Hematopoietic multipotent progenitor cell treated with erythropoietin and hydrocortisone succinate and interleukin-3 and kit ligand, for 6 days (in vitro differentiated cells): ENCODE measurements at regions not wholly inside any gene's neighbourhood (a gene's known extent, or its start where the extent isn't known, plus 50 kb on each side); places are given as distances from the start of the nearest gene placed in this dataset.
"Not testable (repeated sequence)": the region's sequence is repeated elsewhere in the genome, so short reads cannot be mapped to it uniquely, and the experiment has no call there.

Experiments
- DNase-seq: peaks from one replicate; pipeline ENCODE4 v3.0.0-alpha.2; 2015

DNA sequence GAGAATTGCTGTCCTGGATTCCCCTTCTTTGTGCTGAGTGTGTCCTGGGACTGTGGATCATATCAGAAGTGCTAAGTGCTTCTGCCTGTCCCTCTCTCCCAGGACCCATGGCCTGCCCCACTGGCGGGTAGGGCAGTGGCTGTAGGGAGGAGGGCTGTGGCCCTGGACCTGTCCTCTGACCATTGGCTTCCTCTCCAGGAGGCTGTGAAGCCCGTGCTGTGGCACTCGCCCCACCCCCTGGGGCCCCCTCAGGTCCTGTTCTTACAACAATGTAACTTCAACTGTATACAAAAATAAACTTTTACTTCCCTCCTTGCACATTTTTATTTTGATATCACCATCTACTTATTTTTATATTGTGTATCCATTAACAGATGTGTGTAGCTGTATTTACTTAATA, 743.8 kb upstream of the CDH8 start:
- DNase-seq, result not testable (repeated sequence)

DNA sequence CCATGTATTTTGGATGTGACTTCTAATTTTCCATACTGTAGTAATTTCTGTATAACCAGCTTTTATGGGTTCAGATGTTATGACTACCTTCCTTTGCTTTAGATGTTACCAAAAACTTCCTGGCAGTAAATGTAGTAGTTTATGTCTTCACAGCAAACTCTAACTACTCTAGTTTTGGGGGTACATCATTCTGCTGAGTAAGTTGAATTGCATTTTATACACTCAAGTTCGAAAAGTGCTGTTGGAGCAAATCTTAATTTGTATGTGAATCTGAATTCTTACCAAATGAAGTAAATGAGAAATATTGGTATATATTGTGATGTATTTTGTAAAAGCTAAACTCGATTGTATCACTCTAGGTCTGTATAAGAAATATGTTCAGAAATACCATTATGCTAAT, 728.3 kb upstream of the CDH8 start:
- no peak for DNase-seq

DNA sequence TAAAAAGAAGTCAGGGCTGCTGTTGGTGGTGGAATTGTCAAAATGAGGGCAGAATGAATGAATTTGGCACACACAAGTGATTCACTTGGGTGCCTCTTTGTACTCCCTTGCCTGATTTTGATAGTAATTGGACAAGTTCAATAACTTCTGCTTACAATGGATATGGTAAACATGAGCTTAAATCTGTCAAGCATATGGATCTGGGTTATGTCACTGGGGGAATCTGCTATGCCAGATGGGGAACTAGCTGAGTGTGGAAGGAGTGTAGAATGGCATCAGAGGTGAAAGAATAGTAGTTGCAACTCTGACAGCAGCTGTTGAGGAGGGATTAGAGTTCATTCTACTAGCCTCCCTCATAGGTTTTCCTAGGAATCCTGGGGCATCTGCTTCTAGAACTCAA, 724.2 kb upstream of the CDH8 start:
- DNase-seq, result no peak

DNA sequence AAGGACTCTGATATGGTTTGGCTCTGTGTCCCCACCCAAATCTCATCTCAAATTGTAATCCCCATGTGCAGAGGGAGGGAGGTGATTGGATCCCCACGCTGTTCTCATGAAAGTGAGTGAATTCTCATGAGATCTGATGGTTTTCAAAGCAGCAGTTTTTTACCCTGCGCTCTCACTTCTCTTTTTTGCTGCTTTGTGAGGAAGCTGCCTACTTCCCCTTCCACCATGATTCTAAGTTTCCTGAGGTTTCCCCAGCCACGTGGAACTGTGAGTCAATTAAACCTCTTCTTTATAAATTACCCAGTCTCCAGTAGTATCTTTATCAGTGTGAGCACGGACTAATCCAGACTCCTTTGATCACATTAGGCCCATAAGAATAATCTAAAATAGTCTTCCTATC, 719.7 kb upstream of the CDH8 start:
- DNase-seq, result peak; percentile 5

DNA sequence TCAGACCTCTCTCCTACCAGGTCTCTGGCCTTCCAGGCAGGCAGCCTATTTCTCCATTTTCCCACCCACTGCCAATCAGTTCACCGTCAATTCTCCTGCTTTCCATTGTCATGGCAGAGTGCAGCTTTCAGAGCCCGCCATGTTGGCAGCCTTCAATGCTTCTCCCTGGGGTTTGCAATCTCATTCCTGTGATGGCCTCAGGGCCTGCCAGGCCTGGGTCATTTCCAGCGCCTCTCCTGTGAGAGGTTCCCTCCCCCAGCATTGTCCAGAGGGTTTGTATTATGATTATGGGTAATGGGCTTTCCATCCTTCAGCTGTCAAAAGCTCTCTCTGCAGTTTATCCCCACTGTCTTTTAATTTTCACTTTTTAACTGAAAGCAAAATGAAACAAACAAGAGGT, 716.6 kb upstream of the CDH8 start:
- DNase-seq, result no peak

DNA sequence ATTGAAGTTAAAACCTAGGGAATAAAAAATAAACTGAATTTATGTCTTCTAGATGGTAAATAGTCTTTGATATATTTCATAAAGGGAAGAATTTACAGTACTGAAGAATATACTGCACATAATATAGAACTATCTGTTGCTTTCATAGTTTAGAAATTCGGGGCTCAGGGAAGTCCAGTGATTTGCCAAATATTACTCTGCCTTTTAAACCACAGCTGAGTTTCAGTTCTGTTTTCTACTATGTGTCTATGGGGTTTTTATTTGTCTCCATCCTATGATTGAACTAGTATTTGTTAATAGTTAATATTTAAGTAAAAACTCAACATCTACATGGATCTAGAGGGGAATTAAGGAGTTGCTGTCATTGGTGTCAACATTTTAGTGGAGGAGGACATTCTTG, 715.0 kb upstream of the CDH8 start:
- no peak for DNase-seq

DNA sequence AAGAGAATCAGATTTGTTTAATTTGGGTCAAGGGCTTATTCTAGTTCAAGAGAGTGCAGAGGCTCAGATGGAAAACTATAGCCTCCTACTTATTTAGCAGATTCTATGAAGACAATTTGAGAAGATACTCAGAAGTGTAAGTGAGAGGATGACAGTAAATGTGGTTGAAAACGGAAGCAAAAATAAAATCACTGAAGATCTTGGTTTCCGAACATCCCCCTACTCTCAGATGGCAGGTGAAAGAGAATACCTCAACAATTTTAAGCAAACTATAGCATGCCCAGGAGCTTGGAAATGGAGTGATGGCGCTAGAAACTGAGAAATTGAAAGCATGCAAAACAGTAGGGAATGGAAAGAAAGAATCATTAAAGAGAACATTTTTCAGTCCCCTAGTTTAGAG, 705.5 kb upstream of the CDH8 start:
- DNase-seq, result no peak

DNA sequence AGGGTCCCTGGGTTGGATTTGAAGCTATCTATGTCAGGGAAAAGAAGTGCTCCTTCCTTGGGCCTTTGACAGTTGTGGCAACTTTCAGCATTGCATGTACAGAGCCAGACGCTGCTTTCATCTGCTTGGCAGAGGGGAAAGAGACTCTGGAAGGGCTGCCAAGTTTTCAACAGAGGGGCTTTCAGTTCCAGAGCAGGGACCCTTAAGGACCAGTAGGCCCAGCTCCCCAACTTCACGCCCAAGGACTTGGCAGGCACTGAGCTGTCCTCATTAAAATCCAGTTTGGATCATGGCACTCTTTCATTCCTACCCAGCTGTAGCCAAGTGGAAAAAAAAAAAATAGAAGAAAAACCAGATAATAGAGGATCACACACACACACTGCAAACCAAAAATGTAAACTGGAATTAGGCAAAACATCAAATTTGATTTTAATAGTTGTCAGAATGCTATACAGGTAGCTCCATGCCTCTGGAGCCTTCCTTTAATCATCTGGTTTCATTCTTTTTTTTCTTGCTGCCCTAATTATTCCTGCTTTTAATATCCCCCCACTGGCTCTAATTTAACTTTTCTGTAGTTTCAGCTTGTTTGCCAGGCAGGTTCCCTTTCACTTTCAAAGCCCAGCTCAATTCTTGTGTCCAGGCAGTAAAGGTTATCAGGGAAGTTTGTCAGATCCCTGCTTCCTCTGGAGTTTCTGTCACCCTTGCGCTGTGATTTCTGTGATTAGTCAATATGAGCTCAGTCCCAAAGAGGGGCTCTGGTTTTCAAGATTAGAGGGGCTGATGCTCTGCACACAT, 702.6 kb upstream of the CDH8 start:
- DNase-seq, result no peak

DNA sequence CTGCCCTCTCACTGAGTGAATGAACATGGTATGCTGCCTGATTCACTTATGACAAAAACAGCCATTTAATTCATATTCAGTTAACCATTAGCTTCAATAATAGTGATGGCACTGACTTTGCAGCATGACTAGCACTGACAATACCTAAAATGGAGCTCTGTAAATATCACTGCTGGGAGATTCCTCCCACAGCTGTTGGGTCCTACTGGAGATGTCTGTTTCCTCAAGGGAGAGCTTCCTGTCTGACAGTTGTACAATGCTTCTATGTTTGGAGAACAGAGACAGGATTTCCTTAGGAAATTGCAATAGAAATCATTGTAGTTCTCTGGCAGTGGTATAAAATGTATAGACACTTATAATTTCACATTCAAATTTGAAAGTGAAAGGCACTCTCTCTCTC, 695.9 kb upstream of the CDH8 start:
- DNase-seq, result no peak

DNA sequence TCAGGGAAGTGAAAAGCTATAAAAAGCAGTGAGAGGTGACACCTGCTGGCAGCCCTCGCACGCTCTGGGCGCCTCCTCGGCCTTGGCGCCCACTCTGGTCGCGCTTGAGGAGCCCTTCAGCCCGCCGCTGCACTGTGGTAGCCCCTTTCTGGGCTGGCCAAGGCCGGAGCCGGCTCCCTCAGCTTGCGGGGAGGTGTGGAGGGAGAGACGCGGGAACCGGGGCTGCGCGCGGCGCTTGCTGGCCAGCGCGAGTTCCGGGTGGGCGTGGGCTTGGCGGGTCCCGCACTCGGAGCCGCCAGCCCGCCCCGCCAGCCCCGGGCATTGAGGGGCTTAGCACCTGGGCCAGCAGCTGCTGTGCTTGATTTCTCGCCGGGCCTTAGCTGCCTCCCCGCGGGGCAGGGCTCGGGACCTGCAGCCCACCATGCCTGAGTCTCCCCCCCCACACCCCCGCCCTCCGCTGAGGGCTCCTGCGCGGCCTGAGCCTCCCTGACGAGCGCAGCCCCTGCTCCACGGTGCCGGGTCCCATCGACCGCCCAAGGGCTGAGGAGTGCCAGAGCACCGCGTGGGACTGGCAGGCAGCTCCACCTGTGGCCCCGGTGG, 688.5 kb upstream of the CDH8 start:
- not testable (repeated sequence) for DNase-seq

DNA sequence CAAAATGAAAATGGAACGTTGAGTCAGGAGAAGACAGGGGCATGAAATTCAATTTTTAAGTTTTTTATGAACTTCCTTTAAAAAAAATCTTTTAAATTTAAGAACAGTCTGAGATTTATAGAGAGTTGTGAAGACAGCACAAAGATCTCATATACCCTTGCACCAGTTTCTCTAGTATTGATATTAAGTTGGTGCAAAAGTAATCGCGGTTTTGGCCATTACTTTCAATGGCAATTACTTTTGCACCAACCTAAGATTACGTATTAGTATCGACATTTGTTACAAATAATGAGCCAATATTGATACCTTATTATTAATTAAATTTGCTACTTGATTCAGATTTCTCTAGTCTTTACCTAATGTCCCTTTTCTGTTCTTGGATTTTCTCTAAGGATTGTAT, 684.4 kb upstream of the CDH8 start:
- DNase-seq, result no peak

DNA sequence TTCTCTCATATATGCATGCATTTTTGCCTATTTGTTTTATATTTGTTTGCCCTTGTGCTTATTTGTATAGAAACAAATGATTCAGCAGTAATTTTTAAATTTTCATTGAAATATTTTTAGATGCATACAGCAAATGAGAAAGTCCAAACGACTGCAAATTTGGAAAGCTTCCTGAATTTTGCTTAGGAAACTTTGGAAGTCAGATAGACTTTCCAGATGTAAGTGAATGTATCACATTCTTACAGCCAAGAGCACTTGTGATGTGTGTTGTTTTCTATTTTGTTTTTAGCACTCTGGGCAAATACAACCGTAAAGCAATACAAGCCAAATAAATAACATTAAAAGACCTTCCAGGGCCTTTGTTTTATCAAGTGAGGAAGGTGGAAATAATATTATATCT, 680.8 kb upstream of the CDH8 start:
- no peak for DNase-seq

DNA sequence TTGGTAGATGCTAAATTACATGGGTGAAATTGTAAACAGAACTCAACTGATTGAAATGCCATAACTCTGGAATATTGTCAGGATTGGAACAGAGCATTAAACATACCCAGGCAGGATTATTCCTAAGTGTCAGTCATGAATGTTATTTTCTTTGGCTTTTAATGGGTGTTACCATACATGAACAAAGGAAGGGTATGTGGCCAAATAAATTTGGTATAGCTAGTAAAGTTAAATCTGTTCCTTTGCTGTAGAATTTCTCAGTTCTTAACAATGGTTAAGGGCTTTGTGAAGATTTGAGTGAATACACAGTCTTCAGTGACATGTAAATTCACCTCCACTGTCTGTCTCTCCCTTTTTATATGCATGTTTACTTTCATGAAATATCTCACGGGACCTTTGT, 679.5 kb upstream of the CDH8 start:
- DNase-seq, result no peak

DNA sequence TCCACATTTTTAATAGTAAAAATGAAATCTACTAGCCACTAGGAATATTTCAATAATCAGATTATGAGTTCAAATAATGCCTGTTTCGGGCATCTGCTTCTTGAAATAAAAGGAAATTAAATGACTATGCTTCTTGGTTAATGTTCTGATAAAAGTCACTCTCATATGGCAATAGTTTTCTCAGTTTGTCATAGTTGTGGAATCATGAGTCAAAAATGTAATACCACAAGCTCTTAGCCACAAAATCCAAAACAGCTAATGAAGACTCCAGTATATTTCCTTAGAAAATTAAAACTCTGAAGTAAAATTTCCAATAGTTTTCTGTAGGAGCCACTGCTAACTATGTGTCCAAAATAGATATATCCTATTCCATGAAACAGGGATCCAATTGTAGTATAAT, 676.3 kb upstream of the CDH8 start:
- DNase-seq, result no peak

DNA sequence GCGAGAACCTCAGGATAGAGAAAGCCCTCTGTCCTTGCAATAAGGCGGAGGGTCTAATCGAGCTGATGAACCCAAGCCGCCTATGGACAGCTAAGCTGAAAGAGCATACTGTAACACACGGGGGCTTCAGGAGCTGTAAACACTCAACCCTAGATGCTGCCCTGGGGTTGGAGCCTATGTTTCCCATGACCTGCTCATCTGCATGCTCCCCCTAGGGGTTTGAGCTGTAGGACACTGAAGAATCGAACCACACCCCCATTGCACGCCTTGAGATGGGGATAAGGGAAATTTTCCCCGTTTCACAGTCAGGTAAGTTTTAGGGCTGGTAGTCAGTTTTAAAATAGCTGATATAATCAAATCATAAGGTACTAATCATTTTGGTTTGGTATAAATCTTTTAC, 675.6 kb upstream of the CDH8 start:
- DNase-seq, result no peak

DNA sequence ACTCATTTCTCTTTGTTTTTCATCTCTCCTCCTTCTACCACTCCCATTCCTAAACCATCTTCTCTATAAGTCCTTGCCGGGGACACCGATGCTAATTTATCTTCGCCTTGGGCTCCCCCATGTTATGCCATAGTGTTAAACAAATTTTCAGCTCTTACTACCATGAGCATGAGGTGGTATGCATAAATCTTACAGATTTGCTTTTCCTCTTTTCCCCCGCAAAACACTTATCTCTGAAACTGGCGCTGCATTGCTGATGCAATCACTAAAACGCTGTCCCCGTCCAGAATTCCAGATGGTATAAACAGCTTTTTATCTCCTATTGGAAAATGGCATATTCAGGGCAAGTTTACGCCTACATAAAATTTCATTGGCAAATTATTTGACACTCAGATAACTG, 673.6 kb upstream of the CDH8 start:
- DNase-seq, result no peak

DNA sequence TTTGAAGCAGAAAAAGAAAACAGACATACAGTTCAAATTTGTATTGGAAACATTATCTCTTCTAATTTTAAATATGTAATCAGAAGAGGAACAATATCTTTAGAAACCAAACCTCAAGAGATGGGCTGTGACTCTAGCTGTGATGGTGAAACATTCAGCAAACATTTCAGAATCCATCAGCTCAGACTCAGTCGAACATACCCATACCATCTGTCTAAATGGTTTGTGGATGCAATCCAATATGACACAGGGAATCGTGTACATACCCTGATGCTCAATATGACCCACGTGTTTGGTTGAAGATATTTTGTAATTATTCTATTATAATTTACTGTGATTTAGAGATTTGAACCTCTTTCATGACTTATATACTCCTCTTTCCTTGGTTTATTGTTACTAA, 665.2 kb upstream of the CDH8 start:
- DNase-seq, result no peak

DNA sequence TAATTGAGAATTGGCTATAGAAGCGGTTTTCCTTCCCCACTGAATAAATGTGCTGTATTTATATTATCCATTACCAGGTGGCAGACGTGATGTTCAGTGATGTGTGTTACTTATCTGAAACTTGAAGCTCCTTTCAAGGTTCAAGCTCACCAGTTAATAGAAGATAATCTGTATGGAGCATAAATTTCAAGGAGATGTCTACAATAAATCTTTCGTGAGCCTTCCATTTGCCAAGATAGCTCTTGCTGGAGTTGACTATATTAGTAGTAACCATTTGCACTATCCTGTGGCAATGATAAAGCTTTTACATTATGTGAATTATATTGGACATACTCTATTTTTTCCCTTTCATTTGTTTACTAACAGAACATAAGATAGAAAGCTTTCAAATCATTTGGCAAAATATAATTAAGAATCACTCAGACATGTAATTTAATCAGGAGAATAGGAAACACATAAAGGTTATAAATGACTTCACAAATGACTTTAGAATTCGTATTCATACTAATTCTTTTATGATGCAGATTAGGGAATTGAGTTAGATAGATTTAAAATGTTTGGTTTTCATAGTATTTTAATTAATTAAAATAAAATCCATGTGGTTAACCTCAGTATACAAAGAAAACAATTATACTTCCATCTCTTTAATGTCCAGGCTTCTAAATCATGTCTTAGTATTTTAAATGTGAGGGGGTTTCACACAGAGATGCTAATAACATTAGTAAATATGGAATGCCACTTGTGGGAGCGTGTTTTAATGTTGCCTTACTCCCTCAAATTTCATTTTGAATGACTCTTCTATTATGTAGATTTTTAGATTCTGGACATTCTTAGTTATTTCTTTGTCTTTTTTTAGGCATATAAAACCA, 664.4 kb upstream of the CDH8 start:
- DNase-seq, result no peak

DNA sequence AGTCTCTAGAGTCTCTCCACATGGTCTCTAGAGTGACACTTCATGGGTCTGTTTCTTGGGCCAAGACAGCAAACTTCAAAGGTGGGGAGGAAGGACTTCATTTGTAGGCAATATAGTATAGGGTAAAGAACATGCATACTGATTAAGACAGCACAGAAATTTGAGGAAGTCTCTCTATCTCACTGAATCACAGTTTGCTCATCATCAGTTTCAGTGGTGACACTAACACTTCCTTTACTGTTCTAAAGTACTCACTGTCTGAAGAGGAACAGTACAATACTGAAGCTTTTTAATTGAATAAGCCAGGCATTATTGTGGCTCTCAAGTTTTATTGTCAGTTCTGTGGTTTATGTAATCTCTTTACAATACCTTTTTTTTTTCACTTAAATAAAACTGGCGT, 656.4 kb upstream of the CDH8 start:
- no peak for DNase-seq

DNA sequence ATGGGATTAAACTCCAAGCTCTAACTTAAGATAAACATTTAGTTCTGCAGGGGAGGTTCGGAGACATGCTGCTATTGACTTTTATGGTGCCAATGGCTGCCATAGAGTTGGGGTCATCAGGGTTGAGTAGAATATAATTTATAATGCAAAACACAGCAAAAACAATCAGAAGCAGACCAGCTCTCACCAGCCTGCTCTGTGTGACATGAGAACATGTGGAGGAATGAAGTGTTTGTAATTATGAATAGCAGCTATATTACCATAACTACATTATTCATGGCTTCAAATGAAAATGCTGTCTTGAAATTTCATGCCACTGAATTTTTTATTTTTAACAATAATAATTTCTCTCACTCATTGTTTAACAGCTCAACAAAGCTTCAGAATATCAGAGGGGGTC, 645.6 kb upstream of the CDH8 start:
- no peak for DNase-seq

DNA sequence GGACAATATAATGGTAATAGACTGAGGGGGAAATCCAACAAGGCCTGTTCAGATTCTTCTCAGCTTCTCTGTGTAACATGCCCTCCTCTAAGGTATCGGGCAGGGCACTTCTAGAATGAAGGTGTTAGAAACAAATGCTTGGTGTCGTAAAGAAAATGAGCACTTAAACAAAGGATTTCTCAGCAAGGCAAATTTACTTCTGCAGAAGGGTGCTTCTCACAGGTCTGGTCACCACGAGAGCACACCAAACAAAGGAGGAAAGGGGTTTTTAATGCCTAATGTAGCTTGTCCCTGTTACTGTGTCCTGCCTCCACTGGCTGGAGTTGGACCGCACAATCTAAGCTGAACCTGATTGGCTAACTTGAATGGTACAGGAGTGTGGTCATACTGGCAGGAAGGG, 642.6 kb upstream of the CDH8 start:
- DNase-seq, result no peak

DNA sequence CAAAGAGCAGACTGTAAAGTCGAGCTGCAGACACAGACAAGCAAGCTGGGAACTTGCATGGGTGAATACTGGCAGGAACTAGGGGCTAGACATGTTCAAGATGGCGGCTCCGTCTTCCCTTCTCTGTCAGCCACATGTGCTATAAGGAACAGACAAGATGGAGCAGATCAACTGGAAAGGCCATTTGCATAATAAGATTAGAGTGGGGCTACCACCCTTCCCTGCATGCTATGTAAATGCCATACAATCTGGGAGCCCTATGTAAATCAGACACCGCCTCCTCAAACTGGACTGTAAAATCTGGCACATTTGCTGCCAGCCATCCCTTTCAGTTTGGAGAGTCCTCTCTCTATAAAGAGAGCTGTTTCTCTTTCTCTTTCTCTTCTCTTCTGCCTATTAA, 640.1 kb upstream of the CDH8 start:
- DNase-seq, result no peak

DNA sequence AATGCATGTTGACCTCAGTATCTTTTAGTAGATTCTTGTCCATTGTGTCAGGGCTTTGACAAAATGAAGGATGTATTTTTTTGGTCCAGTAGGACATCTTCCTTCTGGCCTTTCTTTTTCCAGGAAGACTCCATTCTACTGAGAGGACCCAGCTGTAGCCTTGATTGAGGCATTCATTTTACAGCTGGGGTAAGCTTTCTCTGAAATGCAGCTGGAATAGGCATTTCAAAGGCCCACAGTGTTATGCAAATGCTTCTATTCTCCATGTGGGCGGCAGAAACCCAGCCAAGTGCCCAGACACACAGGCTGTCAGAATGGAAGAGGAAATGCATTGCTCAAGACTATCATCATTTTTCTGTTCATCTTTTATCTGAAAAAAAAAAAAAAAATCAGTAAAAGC, 629.0 kb upstream of the CDH8 start:
- no peak for DNase-seq

DNA sequence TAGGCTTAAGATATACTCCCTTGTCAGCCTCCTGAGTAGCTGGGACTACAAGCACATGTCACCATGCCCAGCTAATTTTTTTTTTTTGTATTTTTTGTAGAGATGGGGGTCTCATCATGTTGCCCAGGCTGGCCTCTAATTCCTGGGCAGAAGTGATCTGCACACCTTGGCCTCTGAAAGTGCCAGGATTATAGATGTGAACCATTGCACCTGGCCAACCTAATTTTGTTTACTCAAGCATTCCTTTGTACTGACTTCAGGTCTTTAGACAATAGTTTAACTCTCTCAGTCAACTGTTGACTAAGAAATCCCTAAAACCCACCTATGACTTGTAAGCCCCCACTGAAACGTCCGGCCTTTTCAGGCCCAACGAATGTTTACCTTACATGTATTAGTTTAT, 628.3 kb upstream of the CDH8 start:
- DNase-seq, result no peak
